ENCODE measurements at regions not wholly inside any gene's neighbourhood (a gene's known extent, or its start where the extent isn't known, plus 50 kb on each side); places are given as distances from the start of the nearest gene placed in this dataset.
"Not testable (repeated sequence)": the region's sequence is repeated elsewhere in the genome, so short reads cannot be mapped to it uniquely, and the experiment has no call there.

DNA sequence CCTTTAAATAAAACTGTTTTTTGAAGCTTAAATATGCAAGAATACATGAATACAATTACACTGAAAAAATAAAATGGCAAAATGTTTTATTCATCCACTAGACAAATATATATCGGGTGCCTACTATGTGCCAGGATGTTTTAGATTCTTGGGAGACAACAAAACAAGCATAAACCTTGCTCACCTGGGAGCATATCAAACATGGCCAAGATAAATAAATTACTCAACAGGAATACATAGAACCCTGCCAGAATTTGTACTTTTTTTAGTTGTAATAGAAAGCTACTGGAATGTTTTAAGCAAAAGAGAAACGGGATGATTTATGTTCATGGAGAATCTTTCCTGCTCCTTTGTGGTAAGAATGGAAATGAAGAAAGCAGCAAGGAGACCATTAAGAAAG is 2358.5 kb upstream of the PCDH20 start:
- H3K36me3 Mint-ChIP-seq (ENCODE audit: insufficient read depth): no peaks in the 10 kb centered on the region
- no peak overlapping the region for H3K27ac Mint-ChIP-seq
- H3K4me1 Mint-ChIP-seq (ENCODE audit: low read depth): no peaks in the 10 kb centered on the region
- peaks cover 7% of the 10 kb centered on the region for H3K9me3 Mint-ChIP-seq (ENCODE audit: low read depth)
- no peak for DNase-seq (ENCODE audit: low spot score, unreplicated experiment)
- H3K27me3 Mint-ChIP-seq: no peaks in the 10 kb centered on the region
- TF ChIP-seq CTCF (IDR thresholded peaks at IDR 0.05; ENCODE audit: unreplicated experiment): no peak
- no peak overlapping the region for H3K4me3 Mint-ChIP-seq (ENCODE audit: low read depth)

DNA sequence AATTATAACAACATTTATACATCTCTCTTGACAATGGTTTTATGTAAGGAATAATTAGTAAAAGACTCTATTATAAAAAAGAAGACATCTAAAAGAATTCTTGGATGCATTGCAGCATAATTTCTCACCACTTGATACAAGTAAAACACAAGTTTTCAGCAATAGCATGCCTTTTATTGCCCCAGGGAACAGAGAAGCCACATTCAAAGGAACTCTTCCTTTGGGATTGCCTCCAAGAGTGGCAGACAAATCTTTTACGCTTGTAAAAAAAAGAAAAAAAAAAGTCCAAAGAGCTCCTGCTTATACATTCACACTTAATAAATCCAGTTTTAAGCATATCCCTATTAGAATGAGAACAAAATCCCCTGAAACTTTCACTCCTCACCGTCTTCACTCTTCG is 2357.8 kb upstream of the PCDH20 start:
- Mint-ChIP-seq H3K27ac (no peak overlapping the region), H3K4me3 (ENCODE audit: low read depth) (no peak overlapping the region), H3K9me3 (ENCODE audit: low read depth) (peaks cover 4% of the 10 kb centered on the region), H3K36me3 (ENCODE audit: insufficient read depth) (no peaks in the 10 kb centered on the region), H3K4me1 (ENCODE audit: low read depth) (no peaks in the 10 kb centered on the region), H3K27me3 (no peaks in the 10 kb centered on the region)
- no peak for DNase-seq (ENCODE audit: low spot score, unreplicated experiment)
- no peak for TF ChIP-seq CTCF (IDR thresholded peaks at IDR 0.05; ENCODE audit: unreplicated experiment)

- not testable (repeated sequence) for H3K27me3 Mint-ChIP-seq; H3K4me1 Mint-ChIP-seq (ENCODE audit: low read depth); H3K27ac Mint-ChIP-seq; H3K4me3 Mint-ChIP-seq (ENCODE audit: low read depth); H3K9me3 Mint-ChIP-seq (ENCODE audit: low read depth); DNase-seq (ENCODE audit: low spot score, unreplicated experiment); H3K36me3 Mint-ChIP-seq (ENCODE audit: insufficient read depth)
Measured at GRCh38 chr13:63757683-63758082, 2342.0 kb upstream of the PCDH20 start.

GRCh38 chr13:63749857-63750256 is 2334.2 kb upstream of the PCDH20 start:
- not testable (repeated sequence) for H3K27me3 Mint-ChIP-seq; DNase-seq (ENCODE audit: low spot score, unreplicated experiment); H3K4me1 Mint-ChIP-seq (ENCODE audit: low read depth); H3K9me3 Mint-ChIP-seq (ENCODE audit: low read depth); H3K4me3 Mint-ChIP-seq (ENCODE audit: low read depth); H3K27ac Mint-ChIP-seq; H3K36me3 Mint-ChIP-seq (ENCODE audit: insufficient read depth)

DNA sequence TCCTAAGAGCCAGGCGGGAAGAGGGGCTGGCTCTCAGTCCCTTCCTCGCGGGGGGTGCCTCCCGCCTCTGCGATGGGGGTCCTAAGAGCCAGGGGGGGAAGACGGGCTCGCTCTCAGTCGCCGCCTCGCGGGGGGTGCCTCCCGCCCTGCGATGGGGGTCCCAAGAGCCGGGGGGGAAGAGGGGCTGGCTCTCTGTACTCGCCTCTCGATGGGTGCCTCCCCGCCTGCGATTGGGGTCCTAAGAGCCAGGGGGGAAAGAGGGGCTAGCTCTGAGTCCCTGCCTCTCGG is 2326.1 kb upstream of the PCDH20 start:
- H3K9me3 Mint-ChIP-seq (ENCODE audit: low read depth); H3K27ac Mint-ChIP-seq; H3K27me3 Mint-ChIP-seq; H3K4me1 Mint-ChIP-seq (ENCODE audit: low read depth); DNase-seq (ENCODE audit: low spot score, unreplicated experiment); H3K4me3 Mint-ChIP-seq (ENCODE audit: low read depth); H3K36me3 Mint-ChIP-seq (ENCODE audit: insufficient read depth): not testable (repeated sequence)

GRCh38 chr13:63741029-63741813 is 2325.6 kb upstream of the PCDH20 start:
- H3K4me3 Mint-ChIP-seq (ENCODE audit: low read depth): no peak overlapping the region
- DNase-seq (ENCODE audit: low spot score, unreplicated experiment): no peak
- H3K27ac Mint-ChIP-seq: no peak overlapping the region
- peaks cover 9% of the 10 kb centered on the region for H3K9me3 Mint-ChIP-seq (ENCODE audit: low read depth)
- TF ChIP-seq CTCF (IDR thresholded peaks at IDR 0.05; ENCODE audit: unreplicated experiment): no peak
- H3K27me3 Mint-ChIP-seq: no peaks in the 10 kb centered on the region
- H3K4me1 Mint-ChIP-seq (ENCODE audit: low read depth): peaks cover 7% of the 10 kb centered on the region
- H3K36me3 Mint-ChIP-seq (ENCODE audit: insufficient read depth): peaks cover 3% of the 10 kb centered on the region

- not testable (repeated sequence) for H3K4me1 Mint-ChIP-seq (ENCODE audit: low read depth); DNase-seq (ENCODE audit: low spot score, unreplicated experiment); H3K9me3 Mint-ChIP-seq (ENCODE audit: low read depth); H3K36me3 Mint-ChIP-seq (ENCODE audit: insufficient read depth); H3K4me3 Mint-ChIP-seq (ENCODE audit: low read depth); H3K27ac Mint-ChIP-seq; H3K27me3 Mint-ChIP-seq
Measured at GRCh38 chr13:63739112-63739735, 2323.6 kb upstream of the PCDH20 start.
